Lower leg skin (tissue), 3 donors: ENCODE measurements at regions not wholly inside any gene's neighbourhood (a gene's known extent, or its start where the extent isn't known, plus 50 kb on each side); places are given as distances from the start of the nearest gene placed in this dataset.

Experiments used
- CTCF ChIP-seq, 3 donors: fragments of 450-650 bp; IDR thresholded peaks; one replicate each; pipeline ENCODE4 v1.5.1; 2016; ENCODE audit warnings: antibody characterized with exemption in 3 of 3, mild to moderate bottlenecking in 3 of 3, moderate library complexity in 2 of 3
- POLR2A ChIP-seq, 2 donors: fragments of 450-650 bp; IDR thresholded peaks; one replicate each; pipeline ENCODE4 v1.6.1; 2016 to 2017; ENCODE audit warnings: antibody characterized with exemption in 2 of 2, mild to moderate bottlenecking in 1 of 2, moderate library complexity in 1 of 2

GRCh38 chr6:130771741-130772140, 55.5 kb upstream of the SMLR1 start:
- no peak for TF ChIP-seq CTCF (IDR thresholded peaks at IDR 0.05)
- TF ChIP-seq POLR2A (IDR thresholded peaks at IDR 0.05) = no peak
